SJCRH30 (cell line): ENCODE measurements at regions not wholly inside any gene's neighbourhood (a gene's known extent, or its start where the extent isn't known, plus 50 kb on each side); places are given as distances from the start of the nearest gene placed in this dataset.

ENCODE experiments used
- DNase-seq, 2 experiments: peaks; one replicate each; pipeline ENCODE4 v3.0.0-alpha.2; 2015 to 2020
- H3K27ac ChIP-seq: fragments of 250-450 bp; sonication (Bioruptor Pico); 2 replicates; pipeline ENCODE4 v1.5.1; 2020; ENCODE audit warnings: mild to moderate bottlenecking, moderate library complexity
- H3K27me3 ChIP-seq: fragments of 250-450 bp; sonication (Bioruptor Pico); 2 replicates; pipeline ENCODE4 v1.5.1; 2020; ENCODE audit warnings: mild to moderate bottlenecking, moderate library complexity
- H3K36me3 ChIP-seq: fragments of 250-450 bp; sonication (Bioruptor Pico); 2 replicates; pipeline ENCODE4 v1.5.1; 2020; ENCODE audit warnings: mild to moderate bottlenecking, moderate library complexity
- H3K4me1 ChIP-seq: fragments of 250-450 bp; sonication (Bioruptor Pico); 2 replicates; pipeline ENCODE4 v1.5.1; 2020; ENCODE audit warnings: mild to moderate bottlenecking, moderate library complexity
- H3K4me3 ChIP-seq: fragments of 250-450 bp; sonication (Bioruptor Pico); 2 replicates; pipeline ENCODE4 v1.5.1; 2020; ENCODE audit warnings: mild to moderate bottlenecking, moderate library complexity
- H3K9me3 ChIP-seq: fragments of 250-450 bp; sonication (Bioruptor Pico); replicated peaks from 2 replicates; pipeline ENCODE4 v1.5.1; 2020; ENCODE audit warnings: mild to moderate bottlenecking, moderate library complexity

GRCh38 chr4:188266386-188266785, 127.1 kb downstream of the TRIML1 start:
- Histone ChIP-seq H3K36me3 (no peaks in the 10 kb centered on the region), H3K9me3 (no peaks in the 10 kb centered on the region), H3K4me3 (no peak overlapping the region), H3K4me1 (no peaks in the 10 kb centered on the region), H3K27me3 (no peaks in the 10 kb centered on the region), H3K27ac (no peak overlapping the region)
- no peak for DNase-seq

DNA sequence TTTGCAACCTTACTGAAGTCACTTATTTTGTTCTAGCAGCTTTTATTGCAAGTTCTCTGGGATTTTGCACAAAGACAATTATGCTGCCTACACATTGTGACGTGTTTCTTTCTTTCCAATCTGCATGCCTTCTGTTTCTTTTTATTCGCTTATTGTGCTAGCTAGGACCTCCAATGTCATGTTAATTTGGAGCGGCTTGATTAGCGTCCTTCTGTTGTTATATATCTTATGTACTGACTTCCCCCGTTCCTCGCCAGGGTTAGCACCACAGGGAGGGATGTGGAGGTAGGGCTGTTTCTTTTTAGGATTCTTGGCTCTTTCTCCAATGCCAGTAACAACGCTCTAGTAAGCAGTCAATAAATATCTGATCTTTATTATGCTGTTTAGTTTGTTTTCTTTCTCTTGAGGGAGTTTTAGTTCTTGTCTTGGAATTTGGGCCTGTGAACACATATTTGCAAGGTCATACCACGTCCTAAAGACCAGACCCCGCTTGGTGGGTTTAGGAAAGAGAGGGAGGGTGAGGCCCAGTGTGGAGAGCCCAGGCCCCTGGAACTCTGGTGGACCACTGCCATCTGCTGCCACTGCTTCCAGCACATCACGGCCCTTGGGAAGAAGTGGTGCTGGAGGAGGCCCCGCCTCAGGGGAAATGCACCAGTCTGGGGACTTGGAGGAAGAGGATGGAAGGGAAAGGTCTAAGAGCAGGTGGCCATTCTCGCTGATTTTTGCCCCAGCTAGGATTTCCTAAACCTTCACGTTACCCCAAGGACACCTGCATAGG, 129.1 kb downstream of the TRIML1 start:
- Histone ChIP-seq H3K4me3 (no peak overlapping the region), H3K27ac (no peak overlapping the region), H3K9me3 (no peaks in the 10 kb centered on the region), H3K27me3 (no peaks in the 10 kb centered on the region), H3K36me3 (no peaks in the 10 kb centered on the region), H3K4me1 (no peaks in the 10 kb centered on the region)
- DNase-seq: no peak

DNA sequence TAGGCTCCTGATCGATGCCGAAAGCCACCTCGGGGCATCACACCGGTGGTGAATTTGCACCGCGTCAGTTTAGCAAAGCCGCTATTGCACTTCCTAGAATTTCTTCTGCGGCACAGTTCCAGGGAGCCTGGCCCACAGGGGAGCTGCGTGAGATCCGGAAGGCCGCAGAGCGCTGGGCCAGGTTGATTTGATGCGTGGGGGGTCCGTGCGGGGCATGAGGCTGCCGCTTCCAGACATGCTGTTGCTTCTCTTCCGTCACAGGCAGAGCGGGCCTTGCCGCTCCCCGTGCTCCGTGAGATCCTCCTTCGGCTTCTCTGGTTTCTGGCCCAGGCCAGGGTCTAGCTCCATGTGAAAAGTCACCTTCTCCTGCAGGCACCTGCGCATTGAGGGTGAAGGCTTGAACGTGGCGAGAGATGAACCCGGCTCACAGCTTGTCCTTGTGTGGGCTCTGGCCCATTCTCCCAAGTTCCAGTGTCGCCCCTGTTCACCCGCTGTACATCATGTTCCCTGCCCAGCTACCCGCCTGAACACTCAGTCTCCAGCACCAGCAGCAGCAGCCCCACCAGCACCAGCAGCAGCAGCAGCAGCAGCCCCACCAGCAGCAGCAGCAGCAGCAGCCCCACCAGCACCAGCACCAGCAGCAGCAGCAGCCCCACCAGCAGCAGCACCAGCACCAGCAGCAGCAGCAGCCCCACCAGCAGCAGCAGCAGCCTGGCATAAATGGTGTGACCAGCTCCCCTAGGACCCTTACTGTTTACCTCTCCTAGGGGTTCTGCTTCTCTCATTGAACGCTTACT, 131.2 kb downstream of the TRIML1 start:
- Histone ChIP-seq H3K4me3 (no peak overlapping the region), H3K27ac (no peak overlapping the region), H3K4me1 (no peaks in the 10 kb centered on the region), H3K9me3 (no peaks in the 10 kb centered on the region), H3K36me3 (no peaks in the 10 kb centered on the region), H3K27me3 (no peaks in the 10 kb centered on the region)
- no peak for DNase-seq

- no peaks in the 10 kb centered on the region for H3K27me3 ChIP-seq
- no peaks in the 10 kb centered on the region for H3K36me3 ChIP-seq
- H3K4me1 ChIP-seq: no peaks in the 10 kb centered on the region
- no peak overlapping the region for H3K4me3 ChIP-seq
- H3K9me3 ChIP-seq: no peaks in the 10 kb centered on the region
- DNase-seq: no peak
- no peak overlapping the region for H3K27ac ChIP-seq
These were observed 136.4 kb downstream of the TRIML1 start for GRCh38 chr4:188275686-188276085.

DNA sequence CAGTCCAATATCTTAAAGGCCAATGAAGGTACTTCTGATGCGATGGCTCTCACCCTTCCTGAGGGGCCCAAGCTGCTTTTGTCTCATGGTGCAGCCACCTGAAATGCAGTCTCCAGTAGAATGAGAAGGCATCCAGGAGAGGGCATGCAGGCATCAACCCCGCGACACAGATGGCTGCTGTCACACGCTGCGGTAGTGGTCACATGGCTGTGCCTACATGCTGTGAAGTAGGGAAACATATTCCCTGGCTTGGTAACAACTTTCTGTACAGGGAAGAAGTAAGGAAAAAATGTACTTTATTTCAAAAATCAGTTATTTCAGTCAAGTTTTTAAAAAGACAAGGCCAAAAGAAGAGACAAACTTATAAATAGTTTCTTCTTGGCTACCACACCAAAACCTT, 139.9 kb downstream of the TRIML1 start:
- Histone ChIP-seq H3K36me3 (no peaks in the 10 kb centered on the region), H3K9me3 (no peaks in the 10 kb centered on the region), H3K27me3 (no peaks in the 10 kb centered on the region), H3K27ac (no peak overlapping the region), H3K4me1 (no peaks in the 10 kb centered on the region), H3K4me3 (no peak overlapping the region)
- no peak for DNase-seq

- no peak for DNase-seq
- Histone ChIP-seq H3K9me3 (no peaks in the 10 kb centered on the region), H3K4me3 (no peak overlapping the region), H3K27ac (no peak overlapping the region), H3K36me3 (no peaks in the 10 kb centered on the region), H3K27me3 (no peaks in the 10 kb centered on the region), H3K4me1 (no peaks in the 10 kb centered on the region)
These were observed 143.4 kb downstream of the TRIML1 start for GRCh38 chr4:188282471-188283232.

DNA sequence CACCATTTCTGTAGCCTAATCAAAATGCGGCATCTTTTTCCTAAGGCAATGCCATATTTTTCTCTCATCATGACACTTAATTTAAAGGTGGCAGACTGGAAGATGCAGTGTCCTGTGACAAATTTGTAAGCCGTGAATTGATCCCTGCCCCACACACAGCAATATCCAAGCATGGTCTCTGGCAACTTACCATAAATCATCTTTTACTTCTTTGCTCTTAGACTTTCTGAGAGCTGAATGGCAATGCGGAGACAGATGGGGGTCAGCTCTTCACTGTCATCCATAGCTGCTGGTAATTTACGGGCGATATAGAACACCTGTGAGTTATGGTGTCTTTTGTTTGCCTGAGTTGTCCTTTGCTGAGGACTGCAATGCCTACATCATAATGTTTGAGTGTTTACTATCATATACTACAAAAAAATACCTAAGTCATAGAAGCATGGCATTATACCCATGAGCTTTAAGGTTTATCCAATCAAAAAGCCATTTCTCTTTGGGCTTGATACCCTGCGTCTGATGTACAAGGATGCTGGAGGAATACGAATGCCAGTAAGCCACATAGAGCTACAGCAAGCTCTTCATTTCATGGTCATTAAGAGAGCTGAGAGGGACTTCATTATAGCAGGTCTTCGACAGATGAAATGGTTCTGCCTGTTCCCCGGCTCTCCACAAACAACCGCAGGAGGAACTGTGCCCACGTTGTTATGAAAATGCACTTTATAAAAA, 148.1 kb downstream of the TRIML1 start:
- Histone ChIP-seq H3K27ac (no peak overlapping the region), H3K27me3 (no peaks in the 10 kb centered on the region), H3K4me3 (no peak overlapping the region), H3K4me1 (no peaks in the 10 kb centered on the region), H3K36me3 (no peaks in the 10 kb centered on the region), H3K9me3 (no peaks in the 10 kb centered on the region)
- no peak for DNase-seq

- H3K27me3 ChIP-seq: no peaks in the 10 kb centered on the region
- H3K4me1 ChIP-seq: no peaks in the 10 kb centered on the region
- no peak overlapping the region for H3K4me3 ChIP-seq
- H3K27ac ChIP-seq: no peak overlapping the region
- no peaks in the 10 kb centered on the region for H3K36me3 ChIP-seq
- no peaks in the 10 kb centered on the region for H3K9me3 ChIP-seq
- no peak for DNase-seq
These were observed 150.4 kb downstream of the TRIML1 start for GRCh38 chr4:188289531-188290125.

- no peak overlapping the region for H3K4me3 ChIP-seq
- DNase-seq: no peak
- H3K27me3 ChIP-seq: no peaks in the 10 kb centered on the region
- no peaks in the 10 kb centered on the region for H3K36me3 ChIP-seq
- no peak overlapping the region for H3K27ac ChIP-seq
- no peaks in the 10 kb centered on the region for H3K9me3 ChIP-seq
- H3K4me1 ChIP-seq: no peaks in the 10 kb centered on the region
These were observed 156.7 kb downstream of the TRIML1 start for GRCh38 chr4:188295899-188296298.

- no peak overlapping the region for H3K4me3 ChIP-seq
- H3K36me3 ChIP-seq: no peaks in the 10 kb centered on the region
- DNase-seq: no peak
- H3K27me3 ChIP-seq: no peaks in the 10 kb centered on the region
- H3K4me1 ChIP-seq: no peaks in the 10 kb centered on the region
- H3K27ac ChIP-seq: no peak overlapping the region
- H3K9me3 ChIP-seq: no peaks in the 10 kb centered on the region
These were observed 157.1 kb downstream of the TRIML1 start for GRCh38 chr4:188296331-188296730.

DNA sequence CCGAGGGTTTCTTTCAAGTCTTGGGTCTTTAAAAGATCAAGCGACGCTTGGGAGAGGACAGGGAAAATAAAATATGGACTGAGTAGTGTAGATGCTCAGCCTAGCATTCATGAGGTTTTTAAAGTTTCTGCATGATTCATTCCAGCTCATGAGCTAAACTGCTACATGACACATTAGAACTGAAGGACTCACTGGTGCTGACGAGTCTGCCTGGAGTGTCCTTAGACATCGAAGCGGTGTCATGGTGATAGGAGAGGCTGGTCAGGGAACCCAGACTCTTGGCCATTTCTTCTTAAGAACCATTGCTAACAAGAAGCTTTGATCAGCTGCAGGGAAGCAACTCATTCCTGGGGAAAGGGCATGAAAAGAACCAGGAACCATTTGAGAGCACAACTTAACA, 158.6 kb downstream of the TRIML1 start:
- no peaks in the 10 kb centered on the region for H3K4me1 ChIP-seq
- DNase-seq: no peak
- no peaks in the 10 kb centered on the region for H3K36me3 ChIP-seq
- no peaks in the 10 kb centered on the region for H3K9me3 ChIP-seq
- H3K4me3 ChIP-seq: no peak overlapping the region
- no peaks in the 10 kb centered on the region for H3K27me3 ChIP-seq
- no peak overlapping the region for H3K27ac ChIP-seq

DNA sequence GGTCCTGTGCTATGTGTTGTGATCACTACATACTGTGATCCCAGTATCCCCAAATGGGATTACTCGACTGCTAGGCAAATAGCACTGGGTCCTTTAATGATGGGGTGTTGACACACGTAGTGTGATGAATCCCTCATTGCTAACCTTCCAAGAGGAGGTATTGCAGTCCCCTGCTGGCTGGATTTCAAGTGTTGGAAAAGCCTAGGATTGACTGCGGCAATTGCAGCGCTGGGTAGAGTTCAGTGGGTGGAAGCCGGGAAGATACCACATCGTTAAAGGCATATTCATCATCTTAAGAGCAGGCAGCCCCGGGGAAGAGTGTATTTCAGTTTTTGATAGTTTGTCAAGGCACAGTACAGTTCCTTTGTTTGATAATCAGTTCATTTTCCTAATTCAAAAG, 159.9 kb downstream of the TRIML1 start:
- Histone ChIP-seq H3K27me3 (no peaks in the 10 kb centered on the region), H3K9me3 (no peaks in the 10 kb centered on the region), H3K36me3 (no peaks in the 10 kb centered on the region), H3K27ac (no peak overlapping the region), H3K4me3 (no peak overlapping the region), H3K4me1 (no peaks in the 10 kb centered on the region)
- DNase-seq: peak in 1 of 2 experiments; percentile 2

- H3K4me1 ChIP-seq: no peaks in the 10 kb centered on the region
- no peaks in the 10 kb centered on the region for H3K27me3 ChIP-seq
- no peak overlapping the region for H3K4me3 ChIP-seq
- H3K27ac ChIP-seq: no peak overlapping the region
- DNase-seq: no peak
- no peaks in the 10 kb centered on the region for H3K9me3 ChIP-seq
- H3K36me3 ChIP-seq: no peaks in the 10 kb centered on the region
These were observed 161.1 kb downstream of the TRIML1 start for GRCh38 chr4:188300385-188300784.

DNA sequence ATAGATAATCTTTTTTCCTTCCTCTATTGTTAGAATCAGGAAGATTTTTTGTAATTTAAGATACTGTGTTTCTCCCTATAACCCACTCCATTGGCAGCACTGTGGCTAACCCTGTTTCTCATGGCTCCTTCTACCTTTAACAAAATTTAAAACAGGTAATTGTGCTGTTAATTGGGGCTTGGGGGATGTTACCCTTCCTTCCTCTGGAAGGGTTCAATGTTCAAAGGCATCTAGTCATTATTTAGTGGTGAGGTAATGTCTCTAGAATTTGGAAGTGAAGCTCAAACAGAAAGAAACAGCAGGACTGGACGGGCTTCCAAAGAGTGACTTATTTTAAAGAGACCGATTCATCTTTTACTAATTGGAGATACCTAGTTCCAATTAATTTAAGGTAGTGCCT, 166.4 kb downstream of the TRIML1 start:
- no peak overlapping the region for H3K4me3 ChIP-seq
- no peak overlapping the region for H3K27ac ChIP-seq
- no peaks in the 10 kb centered on the region for H3K36me3 ChIP-seq
- no peaks in the 10 kb centered on the region for H3K4me1 ChIP-seq
- H3K27me3 ChIP-seq: no peaks in the 10 kb centered on the region
- no peaks in the 10 kb centered on the region for H3K9me3 ChIP-seq
- DNase-seq: no peak
